ENCODE measurements at regions not wholly inside any gene's neighbourhood (a gene's known extent, or its start where the extent isn't known, plus 50 kb on each side); places are given as distances from the start of the nearest gene placed in this dataset.

DNA sequence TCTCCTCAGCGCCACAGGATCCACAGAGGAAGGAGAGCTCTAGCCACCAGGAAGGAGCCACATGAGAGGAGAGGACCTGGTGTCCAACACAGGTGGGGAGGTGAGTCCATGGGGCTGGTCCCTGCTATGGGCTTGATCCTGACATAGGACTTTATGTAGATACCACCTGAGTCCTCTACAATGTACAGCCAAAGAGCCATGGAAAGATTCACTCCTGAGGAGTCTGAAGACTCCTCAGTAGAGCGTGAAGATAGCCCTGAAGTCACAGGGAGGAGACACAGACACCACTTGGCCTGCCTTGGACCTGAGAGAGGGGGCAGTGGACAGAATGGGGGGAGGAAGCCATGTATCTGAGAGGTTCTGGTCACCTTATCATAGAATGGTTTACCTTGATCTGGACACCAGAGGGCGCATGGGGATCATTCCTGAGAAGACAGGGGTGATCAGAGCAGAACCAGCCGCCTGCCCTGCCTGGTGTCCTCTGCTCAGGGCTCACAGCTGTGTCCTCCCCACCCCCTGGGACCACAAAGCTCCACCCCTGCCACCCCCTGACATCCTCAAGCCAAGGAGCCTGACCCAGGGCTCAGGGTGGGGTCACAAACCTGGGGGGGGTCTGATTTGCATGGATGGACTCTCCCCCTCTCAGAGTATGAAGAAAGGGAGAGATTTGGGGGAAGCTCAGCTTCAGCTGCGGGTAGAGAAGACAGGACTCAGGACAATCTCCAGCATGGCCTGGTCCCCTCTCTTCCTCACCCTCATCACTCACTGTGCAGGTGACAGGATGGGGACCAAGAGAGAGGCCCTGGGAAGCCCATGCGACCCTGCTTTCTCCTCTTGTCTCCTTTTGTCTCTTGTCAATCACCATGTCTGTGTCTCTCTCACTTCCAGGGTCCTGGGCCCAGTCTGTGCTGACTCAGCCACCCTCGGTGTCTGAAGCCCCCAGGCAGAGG is 77.0 kb downstream of the ZNF280B start (continued):
- TF ChIP-seq SAFB2 (IDR thresholded peaks at IDR 0.05; ENCODE audit: borderline replicate concordance, low read depth, low read length, severe bottlenecking) (no peak), ZNF830 (CRISPR knock-in tag; IDR thresholded peaks at IDR 0.05) (no peak), TEAD1 (CRISPR knock-in tag; IDR thresholded peaks at IDR 0.05) (peak in 1 of 2 experiments; percentile 40; a peak in 2 of 4 replicates), MYC (IDR thresholded peaks at IDR 0.05; ENCODE audit: low read depth, low read length) (no peak), MYC (CRISPR knock-in tag; IDR thresholded peaks at IDR 0.05; ENCODE audit: borderline replicate concordance, low read depth) (0 out of 2 replicates have a peak, but pooled peaks have one; percentile 76), JUND (IDR thresholded peaks at IDR 0.05; ENCODE audit: borderline replicate concordance, low read depth, low read length) (peak; percentile 79), JUND (tag; IDR thresholded peaks at IDR 0.05; ENCODE audit: borderline replicate concordance, low read depth, low read length) (peak; percentile 21; the same call in 1 of the 3 replicates), LCOR (CRISPR knock-in tag; IDR thresholded peaks at IDR 0.05) (0 out of 2 replicates have a peak, but pooled peaks have one; percentile 17), ZC3H8 (IDR thresholded peaks at IDR 0.05) (no peak), SRF (CRISPR knock-in tag; IDR thresholded peaks at IDR 0.05) (0 out of 4 replicates have a peak, but pooled peaks of 1 of the 2 experiments have one; percentile 38)
- TF ChIP-seq, protein P1, sequence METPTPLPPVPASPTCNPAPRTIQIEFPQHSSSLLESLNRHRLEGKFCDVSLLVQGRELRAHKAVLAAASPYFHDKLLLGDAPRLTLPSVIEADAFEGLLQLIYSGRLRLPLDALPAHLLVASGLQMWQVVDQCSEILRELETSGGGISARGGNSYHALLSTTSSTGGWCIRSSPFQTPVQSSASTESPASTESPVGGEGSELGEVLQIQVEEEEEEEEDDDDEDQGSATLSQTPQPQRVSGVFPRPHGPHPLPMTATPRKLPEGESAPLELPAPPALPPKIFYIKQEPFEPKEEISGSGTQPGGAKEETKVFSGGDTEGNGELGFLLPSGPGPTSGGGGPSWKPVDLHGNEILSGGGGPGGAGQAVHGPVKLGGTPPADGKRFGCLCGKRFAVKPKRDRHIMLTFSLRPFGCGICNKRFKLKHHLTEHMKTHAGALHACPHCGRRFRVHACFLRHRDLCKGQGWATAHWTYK (CRISPR knock-in tag; IDR thresholded peaks at IDR 0.05): peak; percentile 64
- TF ChIP-seq, protein P2, sequence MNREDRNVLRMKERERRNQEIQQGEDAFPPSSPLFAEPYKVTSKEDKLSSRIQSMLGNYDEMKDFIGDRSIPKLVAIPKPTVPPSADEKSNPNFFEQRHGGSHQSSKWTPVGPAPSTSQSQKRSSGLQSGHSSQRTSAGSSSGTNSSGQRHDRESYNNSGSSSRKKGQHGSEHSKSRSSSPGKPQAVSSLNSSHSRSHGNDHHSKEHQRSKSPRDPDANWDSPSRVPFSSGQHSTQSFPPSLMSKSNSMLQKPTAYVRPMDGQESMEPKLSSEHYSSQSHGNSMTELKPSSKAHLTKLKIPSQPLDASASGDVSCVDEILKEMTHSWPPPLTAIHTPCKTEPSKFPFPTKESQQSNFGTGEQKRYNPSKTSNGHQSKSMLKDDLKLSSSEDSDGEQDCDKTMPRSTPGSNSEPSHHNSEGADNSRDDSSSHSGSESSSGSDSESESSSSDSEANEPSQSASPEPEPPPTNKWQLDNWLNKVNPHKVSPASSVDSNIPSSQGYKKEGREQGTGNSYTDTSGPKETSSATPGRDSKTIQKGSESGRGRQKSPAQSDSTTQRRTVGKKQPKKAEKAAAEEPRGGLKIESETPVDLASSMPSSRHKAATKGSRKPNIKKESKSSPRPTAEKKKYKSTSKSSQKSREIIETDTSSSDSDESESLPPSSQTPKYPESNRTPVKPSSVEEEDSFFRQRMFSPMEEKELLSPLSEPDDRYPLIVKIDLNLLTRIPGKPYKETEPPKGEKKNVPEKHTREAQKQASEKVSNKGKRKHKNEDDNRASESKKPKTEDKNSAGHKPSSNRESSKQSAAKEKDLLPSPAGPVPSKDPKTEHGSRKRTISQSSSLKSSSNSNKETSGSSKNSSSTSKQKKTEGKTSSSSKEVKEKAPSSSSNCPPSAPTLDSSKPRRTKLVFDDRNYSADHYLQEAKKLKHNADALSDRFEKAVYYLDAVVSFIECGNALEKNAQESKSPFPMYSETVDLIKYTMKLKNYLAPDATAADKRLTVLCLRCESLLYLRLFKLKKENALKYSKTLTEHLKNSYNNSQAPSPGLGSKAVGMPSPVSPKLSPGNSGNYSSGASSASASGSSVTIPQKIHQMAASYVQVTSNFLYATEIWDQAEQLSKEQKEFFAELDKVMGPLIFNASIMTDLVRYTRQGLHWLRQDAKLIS (CRISPR knock-in tag; IDR thresholded peaks at IDR 0.05): no peak
- TF ChIP-seq, protein P3, sequence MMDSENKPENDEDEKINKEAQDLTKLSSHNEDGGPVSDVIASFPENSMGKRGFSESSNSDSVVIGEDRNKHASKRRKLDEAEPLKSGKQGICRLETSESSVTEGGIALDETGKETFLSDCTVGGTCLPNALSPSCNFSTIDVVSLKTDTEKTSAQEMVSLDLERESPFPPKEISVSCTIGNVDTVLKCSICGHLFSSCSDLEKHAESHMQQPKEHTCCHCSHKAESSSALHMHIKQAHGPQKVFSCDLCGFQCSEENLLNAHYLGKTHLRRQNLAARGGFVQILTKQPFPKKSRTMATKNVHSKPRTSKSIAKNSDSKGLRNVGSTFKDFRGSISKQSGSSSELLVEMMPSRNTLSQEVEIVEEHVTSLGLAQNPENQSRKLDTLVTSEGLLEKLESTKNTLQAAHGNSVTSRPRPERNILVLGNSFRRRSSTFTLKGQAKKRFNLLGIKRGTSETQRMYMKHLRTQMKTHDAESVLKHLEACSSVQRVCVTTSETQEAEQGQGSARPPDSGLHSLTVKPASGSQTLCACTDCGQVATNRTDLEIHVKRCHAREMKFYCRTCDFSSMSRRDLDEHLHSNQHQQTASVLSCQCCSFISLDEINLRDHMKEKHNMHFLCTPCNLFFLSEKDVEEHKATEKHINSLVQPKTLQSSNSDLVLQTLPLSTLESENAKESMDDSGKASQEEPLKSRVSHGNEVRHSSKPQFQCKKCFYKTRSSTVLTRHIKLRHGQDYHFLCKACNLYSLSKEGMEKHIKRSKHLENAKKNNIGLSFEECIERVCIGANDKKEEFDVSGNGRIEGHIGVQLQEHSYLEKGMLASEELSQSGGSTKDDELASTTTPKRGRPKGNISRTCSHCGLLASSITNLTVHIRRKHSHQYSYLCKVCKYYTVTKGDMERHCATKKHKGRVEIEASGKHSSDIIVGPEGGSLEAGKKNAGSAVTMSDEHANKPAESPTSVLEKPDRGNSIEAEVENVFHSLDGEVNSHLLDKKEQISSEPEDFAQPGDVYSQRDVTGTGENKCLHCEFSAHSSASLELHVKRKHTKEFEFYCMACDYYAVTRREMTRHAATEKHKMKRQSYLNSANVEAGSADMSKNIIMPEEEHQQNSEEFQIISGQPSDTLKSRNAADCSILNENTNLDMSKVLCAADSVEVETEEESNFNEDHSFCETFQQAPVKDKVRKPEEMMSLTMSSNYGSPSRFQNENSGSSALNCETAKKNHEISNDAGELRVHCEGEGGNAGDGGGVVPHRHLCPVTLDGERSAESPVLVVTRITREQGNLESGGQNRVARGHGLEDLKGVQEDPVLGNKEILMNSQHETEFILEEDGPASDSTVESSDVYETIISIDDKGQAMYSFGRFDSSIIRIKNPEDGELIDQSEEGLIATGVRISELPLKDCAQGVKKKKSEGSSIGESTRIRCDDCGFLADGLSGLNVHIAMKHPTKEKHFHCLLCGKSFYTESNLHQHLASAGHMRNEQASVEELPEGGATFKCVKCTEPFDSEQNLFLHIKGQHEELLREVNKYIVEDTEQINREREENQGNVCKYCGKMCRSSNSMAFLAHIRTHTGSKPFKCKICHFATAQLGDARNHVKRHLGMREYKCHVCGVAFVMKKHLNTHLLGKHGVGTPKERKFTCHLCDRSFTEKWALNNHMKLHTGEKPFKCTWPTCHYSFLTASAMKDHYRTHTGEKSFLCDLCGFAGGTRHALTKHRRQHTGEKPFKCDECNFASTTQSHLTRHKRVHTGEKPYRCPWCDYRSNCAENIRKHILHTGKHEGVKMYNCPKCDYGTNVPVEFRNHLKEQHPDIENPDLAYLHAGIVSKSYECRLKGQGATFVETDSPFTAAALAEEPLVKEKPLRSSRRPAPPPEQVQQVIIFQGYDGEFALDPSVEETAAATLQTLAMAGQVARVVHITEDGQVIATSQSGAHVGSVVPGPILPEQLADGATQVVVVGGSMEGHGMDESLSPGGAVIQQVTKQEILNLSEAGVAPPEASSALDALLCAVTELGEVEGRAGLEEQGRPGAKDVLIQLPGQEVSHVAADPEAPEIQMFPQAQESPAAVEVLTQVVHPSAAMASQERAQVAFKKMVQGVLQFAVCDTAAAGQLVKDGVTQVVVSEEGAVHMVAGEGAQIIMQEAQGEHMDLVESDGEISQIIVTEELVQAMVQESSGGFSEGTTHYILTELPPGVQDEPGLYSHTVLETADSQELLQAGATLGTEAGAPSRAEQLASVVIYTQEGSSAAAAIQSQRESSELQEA (IDR thresholded peaks at IDR 0.05; ENCODE audit: low read depth): no peak
